ENCODE measurements at regions not wholly inside any gene's neighbourhood (a gene's known extent, or its start where the extent isn't known, plus 50 kb on each side); places are given as distances from the start of the nearest gene placed in this dataset.

DNA sequence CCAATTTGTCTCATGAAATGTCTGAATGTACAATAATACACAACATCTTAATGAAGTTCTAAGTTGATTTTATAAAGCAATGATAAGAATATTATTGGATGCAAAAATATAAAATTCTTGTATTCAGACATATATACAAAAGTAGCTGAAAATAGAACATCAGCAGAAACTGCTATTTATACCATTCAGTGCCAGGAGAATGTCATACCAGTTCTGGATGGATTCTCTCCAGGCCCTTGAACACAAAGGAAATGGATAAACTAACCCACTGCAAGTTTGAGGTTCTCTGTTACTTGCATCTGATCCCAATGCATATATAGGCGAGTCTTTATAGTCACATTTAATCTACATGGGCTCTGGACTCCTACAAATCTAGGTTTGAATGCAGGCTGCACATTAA lies 126.3 kb upstream of the KLF3 start:
- no peak for TF ChIP-seq CTCF (IDR thresholded peaks at IDR 0.05)
- no peak for TF ChIP-seq POLR2A (IDR thresholded peaks at IDR 0.05)
